Myocyte (in vitro differentiated cells): ENCODE measurements at regions not wholly inside any gene's neighbourhood (a gene's known extent, or its start where the extent isn't known, plus 50 kb on each side); places are given as distances from the start of the nearest gene placed in this dataset.
A peak's percentile ranks its signal among the peaks of the same experiment; 100 is the strongest.

Experiments
- DNase-seq: peaks from one replicate; pipeline ENCODE4 v3.0.0-alpha.2; 2012; ENCODE audit warnings: low read depth

DNA sequence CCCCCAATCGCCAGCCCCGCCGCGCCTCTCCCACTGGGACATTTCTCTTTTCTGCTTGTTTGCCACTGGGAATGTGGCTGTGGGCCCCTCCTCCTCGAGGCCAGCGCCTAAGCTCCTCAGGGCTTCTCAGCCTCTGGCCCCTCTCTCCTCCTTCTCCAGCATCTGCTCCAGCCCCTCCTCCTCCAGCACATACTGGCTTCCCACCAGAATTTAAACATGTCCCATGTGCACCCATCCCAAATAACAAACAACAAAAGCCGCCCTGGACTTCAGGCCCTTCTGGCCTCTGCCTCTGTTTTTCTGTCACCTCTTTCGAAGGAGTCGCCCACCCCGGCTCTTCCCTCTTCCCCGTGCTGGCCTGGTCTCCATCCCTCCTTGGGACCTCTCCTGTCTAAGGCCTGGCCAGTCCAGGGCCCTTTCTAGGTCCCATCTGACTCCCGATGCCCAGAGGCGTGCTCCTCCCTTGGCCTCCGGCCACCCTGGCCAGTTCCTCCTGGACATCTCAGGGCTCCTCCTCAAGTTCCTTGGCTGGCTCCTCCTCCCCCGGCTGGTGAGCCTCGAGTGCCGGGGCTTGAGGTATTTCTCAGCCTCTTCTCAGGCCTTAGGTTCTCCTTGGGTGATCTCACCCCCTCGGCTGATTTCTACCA lies 94.6 kb upstream of the SLC6A6 start:
- no peak for DNase-seq

DNA sequence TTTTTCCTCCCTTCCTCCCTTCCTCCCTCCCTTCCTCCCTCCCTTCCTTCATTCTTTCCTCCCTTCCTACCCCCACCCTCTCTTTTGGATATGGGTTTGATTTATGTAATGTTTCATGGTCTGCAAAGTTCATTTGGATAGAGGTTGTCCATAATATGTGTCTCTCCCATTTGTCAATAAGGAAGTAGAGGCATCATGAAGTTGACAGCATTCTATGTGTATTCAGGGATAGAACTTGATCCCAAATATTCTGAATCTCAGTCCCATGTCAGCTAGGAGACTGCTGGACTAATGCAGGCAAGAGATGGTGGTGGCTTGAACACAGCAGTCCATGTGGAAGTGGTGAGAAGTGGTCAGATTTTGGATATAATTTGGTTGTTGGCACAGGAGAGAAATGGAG lies 90.7 kb upstream of the SLC6A6 start:
- DNase-seq = no peak

DNA sequence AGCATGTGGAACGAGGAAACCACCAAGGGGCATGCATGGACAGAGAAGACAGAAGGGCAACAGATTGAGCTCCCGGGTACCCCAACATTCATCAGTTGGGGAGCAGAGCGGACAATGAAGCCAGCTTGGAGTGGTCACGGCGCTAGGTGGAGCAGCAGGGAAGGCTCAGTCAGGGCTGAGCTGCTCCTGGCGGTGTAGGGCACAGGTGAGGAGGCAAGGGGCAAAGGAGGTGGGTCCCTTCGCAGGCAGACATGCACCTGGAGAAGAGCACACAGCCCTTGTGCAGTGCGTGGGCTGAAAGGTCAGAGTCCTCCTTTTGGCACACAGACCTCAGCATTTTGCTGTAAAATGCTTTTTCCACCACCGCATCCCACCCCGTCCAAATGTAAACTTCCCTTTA lies 90.0 kb upstream of the SLC6A6 start:
- no peak for DNase-seq

DNA sequence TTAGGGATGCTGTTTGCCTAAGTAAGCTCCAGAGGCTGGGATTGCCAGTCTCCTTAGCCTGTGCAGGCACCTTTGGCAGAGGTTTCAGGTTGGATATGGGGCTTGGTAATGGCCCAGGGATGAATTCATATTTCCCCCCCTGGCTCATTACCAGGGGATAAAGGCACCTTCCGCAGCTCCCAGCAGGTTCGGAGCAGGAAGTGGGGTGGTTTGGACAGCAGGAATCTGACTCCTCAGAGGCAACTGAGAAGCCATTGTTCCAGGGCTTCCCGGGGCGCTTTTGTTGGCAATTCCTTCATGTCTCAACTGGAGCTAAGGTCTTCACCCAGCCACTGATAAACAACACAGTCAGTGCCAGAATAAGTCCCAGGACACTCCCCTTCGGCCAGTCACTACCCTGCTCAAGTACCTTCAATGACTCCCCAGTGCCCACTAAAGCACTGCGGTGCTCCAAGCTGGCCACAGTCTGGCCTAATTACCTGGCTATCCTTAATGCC lies 85.3 kb upstream of the SLC6A6 start:
- DNase-seq = no peak

DNA sequence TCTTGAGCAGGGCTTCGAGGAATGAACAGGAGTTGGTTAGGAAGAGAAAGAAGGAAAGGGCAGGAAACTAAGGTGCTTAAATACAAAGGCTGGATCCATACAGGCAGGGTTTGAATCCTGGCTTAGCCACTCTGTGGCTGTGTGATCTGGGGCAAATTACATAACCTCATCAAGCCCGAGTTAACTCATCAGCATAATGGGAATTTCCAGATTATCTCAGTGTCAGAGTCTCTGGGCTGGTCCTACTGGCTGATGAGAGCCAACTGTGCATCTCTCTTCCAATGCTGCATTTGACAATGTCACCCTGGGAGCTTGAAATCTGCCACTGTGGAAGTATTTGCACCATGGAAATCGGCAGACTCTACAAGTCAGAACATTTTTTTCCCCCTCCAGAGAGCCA lies 83.8 kb upstream of the SLC6A6 start:
- DNase-seq = no peak

DNA sequence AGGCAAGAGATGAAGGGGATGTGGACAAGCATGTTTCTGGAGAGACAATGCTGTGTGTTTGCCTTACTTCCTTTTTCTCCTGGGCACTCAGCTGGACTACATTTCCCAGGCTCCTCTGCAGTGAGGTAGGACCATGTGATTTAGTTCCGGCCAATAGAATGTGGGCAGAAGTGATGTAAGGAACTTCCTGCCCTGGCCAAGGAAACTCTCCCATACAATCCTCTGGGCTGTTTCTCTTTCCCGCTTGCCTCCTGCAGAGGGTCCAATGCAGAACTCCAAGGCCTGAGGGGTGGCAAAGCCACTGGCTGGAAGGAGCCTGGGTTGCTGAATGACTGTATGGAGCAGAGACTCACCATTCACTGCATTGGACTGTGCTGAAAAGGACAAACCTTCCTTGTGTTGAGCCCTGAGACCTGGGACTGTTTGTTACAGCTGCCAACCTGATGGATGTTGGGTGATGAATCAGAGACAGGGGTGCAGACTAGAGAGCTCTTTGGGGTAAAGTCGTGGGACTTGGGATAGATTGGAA lies 82.7 kb upstream of the SLC6A6 start:
- peak; percentile 34 for DNase-seq

DNA sequence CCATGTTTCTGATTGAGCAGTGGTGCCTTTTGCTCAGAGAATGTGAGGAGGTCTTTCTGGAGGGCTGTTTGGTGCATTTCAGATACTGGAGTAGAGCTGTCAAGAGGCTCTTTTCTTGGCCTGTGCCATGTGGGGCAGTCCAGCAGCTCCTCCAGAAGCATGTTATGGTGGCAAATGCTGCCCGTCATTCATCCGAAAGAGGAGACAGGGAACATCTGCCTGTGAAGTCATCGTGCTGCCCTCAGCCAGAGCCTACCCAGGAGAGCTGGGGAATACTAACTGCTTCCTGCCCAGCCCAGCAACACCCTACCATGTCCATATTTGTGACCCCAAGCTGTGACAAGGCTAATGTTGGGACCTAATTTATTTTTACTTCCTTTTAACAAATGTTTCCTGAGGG lies 82.2 kb upstream of the SLC6A6 start:
- peak; percentile 73 for DNase-seq

DNA sequence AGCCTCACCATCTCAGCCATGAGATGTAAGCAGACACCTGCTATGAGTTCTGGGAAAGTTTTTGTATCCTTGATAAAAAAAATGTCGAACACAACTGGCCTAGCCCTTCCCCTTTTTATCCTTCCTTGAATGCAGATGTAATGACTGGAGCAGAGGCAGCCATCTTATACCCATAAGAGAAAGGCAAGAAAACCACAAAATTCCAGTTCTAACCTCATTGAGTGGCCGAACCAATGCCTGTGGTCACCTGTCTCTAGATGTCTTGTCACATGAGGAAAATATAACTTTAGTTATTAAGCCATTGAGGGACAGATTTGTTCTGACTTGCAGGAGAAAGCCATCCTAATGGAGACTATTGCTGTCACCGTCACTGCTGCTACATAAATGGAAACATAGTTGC lies 80.4 kb upstream of the SLC6A6 start:
- peak; percentile 88 for DNase-seq

DNA sequence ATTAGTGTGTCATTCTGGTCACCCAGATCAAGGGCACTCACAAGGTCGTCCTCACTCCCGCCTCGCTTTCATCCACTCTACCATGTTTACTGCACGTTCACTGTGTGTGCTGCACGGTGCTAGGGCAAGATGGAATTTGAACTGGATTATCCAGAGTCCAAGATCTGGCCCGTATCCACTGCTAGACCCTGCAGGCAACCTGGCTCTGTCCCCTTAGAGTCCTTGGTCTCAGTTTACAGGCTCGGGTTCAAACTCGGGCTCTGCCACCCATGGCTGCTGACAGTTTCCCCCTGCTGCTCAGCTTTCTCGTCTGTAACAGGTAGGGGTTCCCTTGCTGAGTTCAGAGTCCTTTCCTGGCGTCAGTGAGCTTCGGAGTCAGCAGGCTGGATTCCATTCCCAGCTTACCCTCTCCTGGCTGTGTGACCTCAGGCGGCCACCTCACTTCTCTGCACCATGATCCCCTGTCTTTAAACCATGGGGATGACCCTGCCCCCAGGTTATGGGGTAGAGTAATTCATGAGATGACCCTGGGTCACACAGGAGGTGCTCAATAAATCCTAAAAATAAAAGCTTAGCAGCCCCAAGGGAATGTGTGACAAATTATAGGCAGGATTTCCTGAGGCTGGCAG lies 79.6 kb upstream of the SLC6A6 start:
- no peak for DNase-seq

DNA sequence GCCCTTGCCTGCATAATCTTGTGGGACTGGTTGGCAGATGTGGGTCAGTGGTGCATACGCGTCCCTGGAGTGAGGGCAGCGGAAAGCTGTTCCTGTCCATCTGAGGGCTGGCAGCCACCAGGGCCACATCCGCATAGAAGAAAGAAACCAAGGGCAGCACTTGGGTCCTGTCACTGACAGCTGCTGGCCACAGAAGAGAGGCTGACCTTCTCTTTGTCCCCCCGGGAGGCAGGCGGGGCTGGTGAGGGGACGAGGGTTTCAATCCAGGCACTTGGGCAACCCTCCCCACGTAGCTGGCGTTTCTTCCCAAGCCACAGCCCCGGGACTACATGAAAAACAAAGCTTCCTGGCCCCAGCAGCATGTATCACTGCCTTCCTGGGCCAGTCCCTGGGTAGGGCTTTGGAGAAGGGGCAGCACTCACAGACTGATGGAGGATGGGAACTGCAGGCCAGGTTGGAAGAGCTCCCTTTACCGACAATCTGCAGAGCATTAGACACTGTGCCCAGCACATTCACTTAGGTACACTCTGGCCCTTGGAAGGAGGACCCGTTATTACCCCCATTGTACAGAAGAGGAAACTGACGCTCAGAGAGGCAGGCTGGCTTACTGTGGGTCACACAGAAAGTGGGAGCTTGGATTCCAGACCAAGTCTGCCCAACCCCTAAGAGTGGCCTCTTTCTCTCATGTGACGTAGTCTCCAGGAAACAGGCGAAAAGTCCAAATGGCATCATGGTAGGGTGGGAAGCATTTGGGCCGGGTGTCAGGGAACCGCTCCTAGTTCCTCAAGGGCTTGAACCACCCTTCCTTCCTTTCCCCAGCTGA lies 78.8 kb upstream of the SLC6A6 start:
- DNase-seq = peak; percentile 98

DNA sequence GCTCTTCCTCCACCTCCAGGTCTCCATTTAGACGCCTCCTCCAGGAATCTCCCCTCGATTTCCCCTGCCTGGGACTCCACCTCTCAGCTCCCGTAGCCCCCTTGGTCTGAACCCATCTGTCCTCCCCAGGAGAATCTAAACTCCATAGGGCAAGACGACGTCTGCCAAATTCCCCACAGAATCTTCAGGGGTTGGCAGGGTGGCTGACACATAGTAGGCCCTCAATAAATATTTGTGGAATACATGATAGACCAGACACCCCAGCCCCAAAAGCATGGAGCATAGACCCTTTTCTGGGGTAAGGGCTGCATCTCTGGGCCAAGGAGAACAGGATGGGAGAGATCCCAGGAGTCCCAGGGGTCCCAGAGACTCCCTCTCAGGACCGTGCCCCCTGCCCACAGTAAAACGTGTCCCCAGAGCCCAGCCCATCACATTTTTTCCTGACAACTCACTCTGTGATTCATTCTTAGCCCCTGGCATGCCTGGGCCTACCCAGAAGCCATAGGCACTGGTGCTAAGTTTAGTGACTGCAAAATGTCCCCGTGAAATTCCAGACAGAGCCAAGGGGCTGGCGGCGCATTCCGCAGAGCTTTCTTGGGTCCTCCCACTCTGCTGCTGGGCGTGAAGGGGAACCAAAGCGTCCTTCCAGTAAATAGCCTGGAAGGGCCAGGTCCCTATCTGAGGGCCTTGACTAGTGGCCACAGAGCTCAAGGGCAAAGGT lies 78.0 kb upstream of the SLC6A6 start:
- DNase-seq = peak; percentile 95

DNA sequence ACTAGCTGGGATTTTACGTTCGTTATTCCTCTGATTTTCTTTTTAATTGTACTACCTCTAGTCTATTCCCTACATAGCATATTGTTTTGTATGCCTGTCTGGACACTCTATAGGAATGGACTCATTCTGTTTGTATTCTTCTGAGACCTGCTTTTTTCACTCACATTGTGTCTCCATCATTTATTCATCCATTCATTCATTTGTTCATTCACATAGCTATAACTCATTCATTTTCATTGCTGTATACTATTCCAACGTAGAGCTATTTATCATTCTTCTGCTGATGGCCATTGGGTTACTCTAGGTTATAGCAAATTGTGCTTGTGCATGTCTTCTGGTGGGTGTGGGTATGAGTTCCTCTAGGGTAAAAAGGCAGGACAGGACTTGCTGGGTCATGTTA lies 74.0 kb upstream of the SLC6A6 start:
- no peak for DNase-seq

DNA sequence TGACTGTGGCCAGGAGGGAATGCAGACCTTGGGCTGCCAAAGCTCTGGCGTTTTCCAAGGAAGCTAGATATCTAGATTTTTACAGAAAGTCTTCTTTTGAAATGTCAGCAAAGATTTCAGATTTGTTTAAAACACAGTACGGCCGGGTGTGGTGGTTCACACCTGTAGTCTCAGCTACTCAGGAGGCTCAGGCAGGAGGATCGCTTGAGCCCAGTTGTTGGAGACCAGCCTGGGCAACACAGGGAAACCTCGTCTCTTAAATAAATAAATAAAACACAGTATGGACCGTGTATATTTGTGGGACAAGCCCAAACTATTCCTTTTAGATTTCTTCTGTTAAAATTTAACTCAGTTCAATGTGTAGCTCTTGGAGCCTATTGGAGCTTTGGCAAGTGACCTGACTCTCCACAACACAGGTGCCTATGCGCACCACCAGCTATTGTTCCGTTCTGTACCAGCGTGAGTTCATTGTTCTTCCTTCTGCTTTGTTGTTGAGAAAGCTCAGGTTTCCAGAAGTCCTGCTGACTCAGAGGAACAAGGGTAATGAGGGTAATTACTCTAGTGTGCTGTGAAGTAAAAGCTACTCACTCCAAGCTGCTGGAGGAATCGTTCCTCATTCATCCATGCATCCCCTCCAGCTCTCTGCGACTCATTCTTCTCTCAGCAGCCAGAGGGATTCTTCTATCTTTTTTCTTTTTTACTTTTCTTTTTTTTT lies 73.1 kb upstream of the SLC6A6 start:
- DNase-seq = peak; percentile 50

DNA sequence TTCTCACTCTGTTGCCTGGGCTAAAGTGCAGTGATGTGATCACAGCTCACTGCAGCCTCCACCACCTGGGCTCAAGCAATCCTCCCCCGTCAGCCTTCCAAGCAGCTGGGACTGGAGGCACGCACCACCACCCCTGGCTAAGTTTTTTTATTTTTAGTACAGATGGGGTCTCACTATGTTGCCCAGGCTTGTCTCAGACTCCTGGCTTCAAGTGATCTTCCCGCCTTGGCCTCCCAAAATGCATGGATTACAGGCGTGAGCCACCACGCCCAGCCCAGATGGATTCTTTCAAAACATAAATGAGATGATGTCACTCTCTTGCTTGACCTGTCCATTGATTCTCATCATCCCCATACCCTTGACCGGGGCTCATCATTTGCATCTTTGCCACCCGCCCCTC lies 72.6 kb upstream of the SLC6A6 start:
- no peak for DNase-seq

DNA sequence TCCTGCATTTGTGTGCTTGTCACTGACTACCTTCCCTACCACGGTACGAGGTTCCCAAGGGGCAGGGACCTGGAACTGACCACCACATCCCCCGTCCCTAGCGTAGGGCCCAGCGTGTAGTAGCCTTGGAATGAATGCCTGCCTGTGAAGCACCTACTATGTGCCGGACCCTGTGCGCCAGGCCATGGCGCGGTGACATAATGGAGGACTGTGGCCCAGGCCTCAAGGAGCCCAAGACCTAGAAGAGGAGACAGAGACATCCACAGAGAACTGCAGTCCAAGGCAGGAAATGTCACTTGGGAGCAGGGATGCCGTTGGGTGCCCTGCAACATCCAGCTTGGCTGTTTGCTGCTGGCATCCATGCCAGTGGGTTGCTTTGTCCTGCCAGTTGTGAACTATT lies 71.9 kb upstream of the SLC6A6 start:
- DNase-seq = no peak

DNA sequence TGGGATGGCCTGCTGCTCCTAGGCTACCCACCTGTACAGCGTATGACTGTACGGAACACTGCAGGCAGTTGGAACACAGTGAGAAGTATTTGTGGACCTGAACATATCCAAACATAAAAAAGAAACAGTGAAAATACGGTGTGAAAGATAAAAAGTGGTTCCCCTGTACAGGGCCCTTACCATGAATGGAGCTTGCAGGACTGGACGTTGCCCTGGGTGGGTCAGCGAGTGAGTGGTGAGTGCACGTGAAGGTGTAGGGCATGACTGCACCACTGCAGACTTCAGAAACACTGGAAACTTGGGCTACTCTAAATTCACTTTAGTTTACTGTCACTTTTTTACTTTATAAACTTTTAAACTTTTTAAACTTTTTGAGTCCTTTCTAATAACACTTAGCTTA lies 71.2 kb upstream of the SLC6A6 start:
- no peak for DNase-seq

DNA sequence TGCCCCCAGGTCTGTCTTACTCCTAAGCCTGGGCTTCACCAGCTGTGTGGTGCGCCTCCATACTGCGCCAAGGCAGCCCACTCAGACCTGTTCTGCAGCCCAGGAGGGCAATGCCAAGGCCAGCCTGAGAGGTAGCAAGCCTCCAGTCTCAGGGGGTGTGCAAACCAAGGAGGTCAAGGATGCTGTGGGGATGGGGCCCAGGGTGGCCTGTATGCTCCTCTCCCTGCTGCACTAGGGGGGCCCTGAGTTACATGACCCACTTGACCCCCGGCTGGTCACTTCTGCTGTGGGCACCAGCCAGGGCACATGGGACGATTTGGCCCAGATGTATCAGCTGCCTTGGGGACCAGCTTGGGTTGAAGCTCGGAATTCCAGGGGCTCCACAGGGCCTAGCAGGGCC lies 70.0 kb upstream of the SLC6A6 start:
- DNase-seq = no peak

DNA sequence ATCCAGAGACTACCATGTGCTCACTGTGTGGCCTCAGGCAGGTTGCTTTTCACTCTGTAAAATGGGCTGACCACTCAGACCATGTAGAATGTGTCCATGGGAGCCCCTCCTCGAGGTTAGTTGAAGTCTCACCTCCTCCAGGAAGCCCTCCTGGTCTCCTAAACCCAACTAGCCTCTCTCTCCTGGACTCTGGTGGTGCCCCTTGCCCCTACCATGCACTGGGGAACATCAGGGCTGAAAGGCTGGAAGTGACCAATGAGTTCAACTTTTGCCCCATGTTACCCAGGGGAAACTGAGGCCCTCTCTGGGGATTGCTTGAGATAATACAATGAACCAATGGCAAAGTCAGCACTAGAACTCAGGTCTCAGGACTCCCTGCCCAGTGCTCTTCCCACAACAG lies 69.2 kb upstream of the SLC6A6 start:
- no peak for DNase-seq

DNA sequence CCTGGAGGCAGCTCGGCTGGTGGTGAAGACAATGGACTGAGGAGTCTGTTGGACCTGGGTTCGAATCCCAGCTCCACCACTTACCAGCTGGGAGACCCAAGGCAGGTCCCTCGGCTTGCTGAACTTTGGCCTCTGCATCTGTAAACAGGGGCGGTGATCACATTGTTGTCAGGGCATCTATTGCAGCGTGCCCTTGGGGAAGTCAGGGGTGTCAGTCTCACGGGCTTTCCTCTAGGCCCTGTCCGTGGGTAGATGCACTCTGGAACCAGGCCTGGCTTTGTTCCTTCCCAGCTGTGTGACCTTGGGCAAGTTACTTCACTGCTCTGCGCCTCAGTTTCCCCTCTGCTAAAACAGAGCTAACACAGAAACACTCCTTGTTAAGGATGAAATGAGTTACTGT lies 68.8 kb upstream of the SLC6A6 start:
- no peak for DNase-seq

DNA sequence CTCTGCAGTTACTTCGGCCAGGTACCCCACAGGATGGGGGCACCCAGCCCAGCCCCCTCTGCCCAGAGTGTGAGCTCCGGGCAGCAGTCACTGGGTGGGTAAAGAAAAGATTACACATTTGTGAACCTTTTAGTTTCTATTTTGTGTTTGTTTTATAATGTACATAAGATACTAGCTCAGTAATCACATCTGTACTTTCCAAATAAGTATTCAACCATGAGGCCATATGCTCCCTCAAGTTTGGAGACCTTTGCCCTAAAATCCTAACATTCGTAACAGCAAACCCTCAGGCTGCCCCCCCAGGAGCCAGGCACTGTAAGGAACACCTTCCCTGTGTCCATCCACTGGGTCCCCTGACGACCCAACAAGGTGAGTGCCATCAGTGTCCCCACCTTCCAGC lies 68.3 kb upstream of the SLC6A6 start:
- DNase-seq = no peak

DNA sequence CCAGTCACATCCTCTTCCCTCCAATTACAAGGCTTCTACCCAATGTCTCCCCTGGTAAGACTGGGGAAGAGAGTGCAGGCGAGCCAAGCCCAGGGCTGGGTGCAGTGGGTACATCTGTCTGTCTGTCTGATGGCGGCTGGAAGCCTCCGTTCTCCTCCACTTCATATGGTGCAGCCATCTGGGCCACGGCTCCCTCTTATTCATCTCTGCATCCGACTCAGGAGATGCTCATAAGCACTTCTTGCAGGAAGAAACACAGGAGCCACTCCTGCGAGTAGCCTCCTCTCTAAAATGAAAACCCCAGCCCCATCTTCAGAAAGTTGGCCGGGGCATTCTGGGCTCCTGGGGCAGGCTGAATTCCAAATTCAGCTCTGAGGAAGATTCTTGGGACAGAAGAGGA lies 67.5 kb upstream of the SLC6A6 start:
- no peak for DNase-seq
